ENCODE measurements at regions not wholly inside any gene's neighbourhood (a gene's known extent, or its start where the extent isn't known, plus 50 kb on each side); places are given as distances from the start of the nearest gene placed in this dataset.

DNA sequence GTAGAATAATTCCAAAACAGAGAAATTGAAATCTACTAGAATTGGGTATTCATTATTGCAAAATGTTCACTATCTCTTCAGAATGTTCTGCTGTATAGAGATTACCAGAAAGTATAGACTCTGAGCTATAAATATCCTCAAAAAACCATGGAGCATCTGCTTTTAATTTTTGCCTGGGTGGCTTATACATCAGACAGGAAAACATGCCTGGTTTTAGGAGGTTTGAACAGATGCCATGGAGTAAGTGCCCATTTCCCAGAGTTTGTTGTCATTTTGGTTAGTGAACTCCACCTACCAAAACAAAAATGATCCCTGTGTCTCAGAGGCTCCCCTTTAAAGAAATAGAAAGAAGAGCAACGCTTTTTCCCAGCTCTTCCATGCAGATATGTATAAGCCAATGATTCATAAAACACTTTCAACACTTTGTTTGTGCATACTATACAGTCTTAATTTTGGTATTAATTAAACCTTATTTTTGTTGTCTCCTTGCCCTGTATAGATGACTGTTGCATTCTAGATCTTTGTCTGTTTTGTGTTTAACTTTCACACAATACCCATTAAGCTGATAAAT lies 68.7 kb downstream of the MEPE start:
- no peak overlapping the region for H3K4me3 ChIP-seq
- ATAC-seq, result no peak
- no peak for FAIRE-seq
- intact Hi-C loops (cut with DNase I), result loop anchor here in 1 of 3 donors (10.0 kb wide), 1 partner anchor 63 kb away; no protein-coding TSS in a partner anchor
- H3K36me3 ChIP-seq, result no peaks in the 10 kb centered on the region
- H3K4me1 ChIP-seq, result no peaks in the 10 kb centered on the region
- no peak for DNase-seq
- no peaks in the 10 kb centered on the region for H3K27me3 ChIP-seq
- WGBS, 2 donors, result 54 to 66% methylated on average over 1 of the region's 1 CpG
- no peaks in the 10 kb centered on the region for H3K9me3 ChIP-seq
- H3K27ac ChIP-seq, result no peak overlapping the region
- TF ChIP-seq, protein P1, sequence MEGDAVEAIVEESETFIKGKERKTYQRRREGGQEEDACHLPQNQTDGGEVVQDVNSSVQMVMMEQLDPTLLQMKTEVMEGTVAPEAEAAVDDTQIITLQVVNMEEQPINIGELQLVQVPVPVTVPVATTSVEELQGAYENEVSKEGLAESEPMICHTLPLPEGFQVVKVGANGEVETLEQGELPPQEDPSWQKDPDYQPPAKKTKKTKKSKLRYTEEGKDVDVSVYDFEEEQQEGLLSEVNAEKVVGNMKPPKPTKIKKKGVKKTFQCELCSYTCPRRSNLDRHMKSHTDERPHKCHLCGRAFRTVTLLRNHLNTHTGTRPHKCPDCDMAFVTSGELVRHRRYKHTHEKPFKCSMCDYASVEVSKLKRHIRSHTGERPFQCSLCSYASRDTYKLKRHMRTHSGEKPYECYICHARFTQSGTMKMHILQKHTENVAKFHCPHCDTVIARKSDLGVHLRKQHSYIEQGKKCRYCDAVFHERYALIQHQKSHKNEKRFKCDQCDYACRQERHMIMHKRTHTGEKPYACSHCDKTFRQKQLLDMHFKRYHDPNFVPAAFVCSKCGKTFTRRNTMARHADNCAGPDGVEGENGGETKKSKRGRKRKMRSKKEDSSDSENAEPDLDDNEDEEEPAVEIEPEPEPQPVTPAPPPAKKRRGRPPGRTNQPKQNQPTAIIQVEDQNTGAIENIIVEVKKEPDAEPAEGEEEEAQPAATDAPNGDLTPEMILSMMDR (IDR thresholded peaks at IDR 0.05), result no peak

DNA sequence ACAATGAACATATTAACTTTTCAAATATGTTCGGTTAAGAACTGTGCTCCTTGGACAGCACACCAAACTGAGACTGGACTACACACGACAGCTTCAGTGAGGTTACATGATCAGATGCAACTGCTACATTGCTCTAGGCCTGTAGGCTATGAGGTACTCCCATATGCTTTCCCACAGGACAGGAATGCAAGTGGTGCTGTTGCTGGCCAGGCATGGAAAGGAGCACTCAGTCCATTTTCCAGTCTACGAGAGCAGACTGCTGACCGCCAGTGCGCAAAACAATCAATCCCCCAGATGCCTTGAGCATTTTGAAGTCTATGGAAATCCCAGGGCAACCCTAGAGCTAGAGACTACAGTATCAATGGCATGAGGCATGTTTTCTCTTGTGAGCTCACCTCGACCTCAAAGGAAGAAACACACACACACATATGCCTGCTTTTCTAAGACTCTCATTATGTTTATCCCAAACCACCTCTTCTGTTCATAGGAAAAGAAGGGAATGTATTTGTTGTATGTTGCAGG lies 70.8 kb upstream of the SPP1 start:
- H3K27me3 ChIP-seq, result no peaks in the 10 kb centered on the region
- H3K9me3 ChIP-seq, result no peaks in the 10 kb centered on the region
- H3K36me3 ChIP-seq, result no peaks in the 10 kb centered on the region
- ATAC-seq (no peak), FAIRE-seq (no peak), DNase-seq (no peak)
- TF ChIP-seq, protein P1 (IDR thresholded peaks at IDR 0.05), result no peak
- 88 to 91% methylated on average over 6 of the region's 6 CpGs for WGBS, 2 donors
- H3K4me1 ChIP-seq, result no peaks in the 10 kb centered on the region
- no peak overlapping the region for H3K4me3 ChIP-seq
- intact Hi-C loops (cut with DNase I), result loop anchor here in 1 of 3 donors (10.0 kb wide), 1 partner anchor 60 kb away; no protein-coding TSS in a partner anchor
- no peak overlapping the region for H3K27ac ChIP-seq

DNA sequence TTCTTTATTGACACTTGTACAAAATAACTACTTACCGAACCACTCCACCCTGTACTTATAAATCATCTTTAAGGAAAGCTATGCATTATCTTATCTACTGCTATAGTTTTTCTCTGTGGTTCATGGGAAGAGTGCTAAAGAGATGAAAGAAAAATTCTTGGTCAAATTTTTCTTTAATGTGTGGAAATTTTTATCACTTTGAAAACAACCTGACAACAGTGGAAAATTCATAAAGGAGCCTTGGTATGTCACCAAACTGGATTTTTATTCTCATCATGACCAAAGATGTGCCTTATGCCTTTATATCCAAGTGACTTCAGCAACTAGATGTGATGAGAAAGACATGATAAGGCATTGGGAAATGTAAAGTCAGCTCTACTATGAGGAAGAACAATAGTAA lies 67.2 kb upstream of the SPP1 start:
- intact Hi-C loops (cut with DNase I), result loop anchor here in 1 of 3 donors (10.0 kb wide), 1 partner anchor 56 kb away; no protein-coding TSS in a partner anchor
- no peaks in the 10 kb centered on the region for H3K36me3 ChIP-seq
- FAIRE-seq (no peak), DNase-seq (no peak), ATAC-seq (no peak)
- WGBS, 2 donors, result 73 to 82% methylated on average over 1 of the region's 1 CpG
- H3K4me3 ChIP-seq, result no peak overlapping the region
- TF ChIP-seq, protein P1 (IDR thresholded peaks at IDR 0.05), result no peak
- H3K4me1 ChIP-seq, result peaks cover 19 to 32% (median 24%) of the 10 kb centered on the region in 3 donors
- H3K9me3 ChIP-seq, result no peaks in the 10 kb centered on the region
- no peaks in the 10 kb centered on the region for H3K27me3 ChIP-seq
- no peak overlapping the region for H3K27ac ChIP-seq

DNA sequence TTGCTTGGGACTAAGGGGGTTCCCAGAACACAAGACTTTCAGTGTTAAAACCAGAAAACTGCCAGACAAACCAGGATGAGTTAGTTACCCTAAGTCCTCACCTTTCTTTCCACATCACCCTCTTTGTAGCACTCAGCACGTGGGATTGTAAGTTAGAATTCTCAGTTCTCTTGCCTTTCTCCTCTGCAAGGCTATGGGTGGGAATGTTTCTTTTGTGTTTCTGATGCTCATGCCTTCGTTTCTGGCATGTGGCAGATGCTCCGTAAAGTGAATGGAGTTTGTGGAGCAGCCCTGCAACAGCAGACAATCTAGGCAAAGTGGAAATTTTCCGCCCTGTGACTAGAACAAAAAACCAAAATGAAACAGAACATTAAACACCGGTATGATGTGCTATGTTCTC lies 64.7 kb upstream of the SPP1 start:
- DNase-seq (no peak), FAIRE-seq (no peak), ATAC-seq (peak in 3 of 4 donors; percentile 16 to 28 (median 20))
- TF ChIP-seq, protein P1 (IDR thresholded peaks at IDR 0.05), result no peak
- Histone ChIP-seq H3K4me1 (peaks cover 19 to 43% (median 31%) of the 10 kb centered on the region in 3 donors), H3K9me3 (no peaks in the 10 kb centered on the region), H3K27me3 (no peaks in the 10 kb centered on the region), H3K4me3 (no peak overlapping the region), H3K36me3 (no peaks in the 10 kb centered on the region), H3K27ac (peak overlapping the region in 3 of 4 donors; percentile 25 to 73 (median 69))
- intact Hi-C loops (cut with DNase I), result no loop called here
- 36 to 37% methylated on average over 5 of the region's 5 CpGs for WGBS, 2 donors

DNA sequence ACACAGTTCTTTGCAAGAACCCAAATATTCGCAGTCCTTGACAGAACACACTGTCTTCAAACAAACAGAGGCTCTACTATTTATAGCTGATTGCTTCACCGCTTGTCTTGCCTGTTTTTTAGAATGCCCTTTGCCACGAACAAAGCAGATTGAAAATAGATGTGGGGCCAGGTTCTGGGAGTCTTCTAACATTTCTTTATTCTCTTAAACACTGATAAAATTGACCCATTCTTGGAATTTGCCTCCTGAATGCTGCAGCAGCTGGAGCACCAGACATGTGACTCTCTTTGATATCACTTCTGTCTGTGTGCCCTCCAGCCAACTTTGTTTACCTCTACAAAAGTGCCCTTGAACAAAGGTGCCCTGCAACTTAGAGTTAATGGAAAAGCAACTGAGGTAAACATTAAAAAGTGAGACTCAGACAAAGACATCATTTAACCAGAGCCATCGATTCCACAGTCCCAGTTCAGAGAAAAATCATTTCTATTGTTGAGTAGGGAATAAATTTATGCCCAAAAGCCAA lies 64.2 kb upstream of the SPP1 start:
- Histone ChIP-seq H3K4me3 (no peak overlapping the region), H3K36me3 (no peaks in the 10 kb centered on the region), H3K9me3 (no peaks in the 10 kb centered on the region), H3K27me3 (no peaks in the 10 kb centered on the region), H3K4me1 (peaks cover 19 to 43% (median 31%) of the 10 kb centered on the region in 3 donors), H3K27ac (peak overlapping the region in 3 of 4 donors; percentile 25 to 73 (median 69))
- intact Hi-C loops (cut with DNase I), result no loop called here
- WGBS, 2 donors, result 6 to 9% methylated on average over 4 of the region's 4 CpGs
- TF ChIP-seq, protein P1 (IDR thresholded peaks at IDR 0.05), result no peak
- DNase-seq (peak in 1 of 6 donors; percentile 46), ATAC-seq (peak; percentile 59 to 84 (median 78)), FAIRE-seq (no peak)

All from pancreas (tissue), 10 donors.